GM21619 (cell line): ENCODE measurements at regions not wholly inside any gene's neighbourhood (a gene's known extent, or its start where the extent isn't known, plus 50 kb on each side); places are given as distances from the start of the nearest gene placed in this dataset.
"Not testable (repeated sequence)": the region's sequence is repeated elsewhere in the genome, so short reads cannot be mapped to it uniquely, and the experiment has no call there.

Experiments used
- ATAC-seq: cut with Tn5 transposase; IDR thresholded peaks from one replicate; pipeline ENCODE4 v1.9.1; 2021; ENCODE audit not compliant: unreplicated experiment

- no peak for ATAC-seq
These were observed 334.1 kb upstream of the MAN1A1 start for GRCh38 chr6:119683671-119684070.

- ATAC-seq: no peak
These were observed 333.5 kb upstream of the MAN1A1 start for GRCh38 chr6:119683031-119683430.

- ATAC-seq: no peak
These were observed 329.4 kb upstream of the MAN1A1 start for GRCh38 chr6:119678961-119679360.

- ATAC-seq: no peak
These were observed 327.8 kb upstream of the MAN1A1 start for GRCh38 chr6:119677384-119677783.

GRCh38 chr6:119676961-119677360, 327.4 kb upstream of the MAN1A1 start:
- ATAC-seq: no peak

GRCh38 chr6:119676230-119676629, 326.7 kb upstream of the MAN1A1 start:
- ATAC-seq: no peak

GRCh38 chr6:119673741-119674140, 324.2 kb upstream of the MAN1A1 start:
- ATAC-seq: no peak

GRCh38 chr6:119672725-119673124, 323.2 kb upstream of the MAN1A1 start:
- no peak for ATAC-seq

GRCh38 chr6:119671105-119671504, 321.5 kb upstream of the MAN1A1 start:
- ATAC-seq: no peak

- ATAC-seq: peak; percentile 56
These were observed 319.7 kb upstream of the MAN1A1 start for GRCh38 chr6:119669221-119669620.

GRCh38 chr6:119665432-119665831, 315.9 kb upstream of the MAN1A1 start:
- not testable (repeated sequence) for ATAC-seq

GRCh38 chr6:119661628-119662027, 312.1 kb upstream of the MAN1A1 start:
- no peak for ATAC-seq

GRCh38 chr6:119661078-119661477, 311.5 kb upstream of the MAN1A1 start:
- no peak for ATAC-seq

- no peak for ATAC-seq
These were observed 309.4 kb upstream of the MAN1A1 start for GRCh38 chr6:119658917-119659316.

- ATAC-seq: no peak
These were observed 305.6 kb upstream of the MAN1A1 start for GRCh38 chr6:119655124-119655523.

GRCh38 chr6:119653329-119653728, 303.8 kb upstream of the MAN1A1 start:
- no peak for ATAC-seq

GRCh38 chr6:119649531-119649930, 300.0 kb upstream of the MAN1A1 start:
- no peak for ATAC-seq

- no peak for ATAC-seq
These were observed 297.7 kb upstream of the MAN1A1 start for GRCh38 chr6:119647309-119647708.

- no peak for ATAC-seq
These were observed 294.3 kb upstream of the MAN1A1 start for GRCh38 chr6:119643876-119644275.

GRCh38 chr6:119637768-119638167, 288.2 kb upstream of the MAN1A1 start:
- ATAC-seq: no peak

- no peak for ATAC-seq
These were observed 286.5 kb upstream of the MAN1A1 start for GRCh38 chr6:119636060-119636459.

- ATAC-seq: no peak
These were observed 283.9 kb upstream of the MAN1A1 start for GRCh38 chr6:119633461-119633860.

GRCh38 chr6:119630561-119631192, 281.1 kb upstream of the MAN1A1 start:
- no peak for ATAC-seq
